H1 (cell line): ENCODE measurements at regions not wholly inside any gene's neighbourhood (a gene's known extent, or its start where the extent isn't known, plus 50 kb on each side); places are given as distances from the start of the nearest gene placed in this dataset.

ENCODE experiments used
- CTCF ChIA-PET: fragments of 300-600 bp; sonication (Branson Sonifier 250); formaldehyde crosslinking; loops from one replicate; lab custom pipeline; 2021; ENCODE audit not compliant: partially characterized antibody; lab: Charles Lee
- POLR2A ChIA-PET: fragments of 300-600 bp; sonication (Branson Sonifier 250); formaldehyde crosslinking; loops from one replicate; lab custom pipeline; 2021; ENCODE audit warnings: inconsistent platforms; ENCODE audit not compliant: partially characterized antibody; lab: Charles Lee
- DNase-seq, 2 experiments: peaks; one replicate each; pipeline versions ENCODE4 v3.0.0 to v3.0.0-alpha.2; 2010 to 2022; ENCODE audit warnings: low spot score in 2 of 2, low read depth in 1 of 2, mixed read lengths in 1 of 2
- FAIRE-seq: peaks from 2 replicates; lab custom pipeline; 2011; peaks lifted over from hg19 to GRCh38; lab: Jason Lieb, UNC
- H2AFZ ChIP-seq: 2 replicates; pipeline ENCODE4 v1.8.1; 2012; ENCODE audit warnings: low read length, inconsistent platforms
- H2AK5ac ChIP-seq: 2 replicates; pipeline ENCODE4 v1.6.1; 2013; ENCODE audit warnings: low read depth, low read length
- H2BK120ac ChIP-seq: replicated peaks from 2 replicates; pipeline ENCODE3; 2013; ENCODE audit warnings: low read depth, low read length, inconsistent platforms
- H2BK12ac ChIP-seq: 2 replicates; pipeline ENCODE4 v1.6.1; 2013; ENCODE audit warnings: low read depth, low read length
- H2BK15ac ChIP-seq: 2 replicates; pipeline ENCODE4 v1.6.1; 2013; ENCODE audit warnings: low read length
- H2BK20ac ChIP-seq: 2 replicates; pipeline ENCODE4 v1.6.1; 2013; ENCODE audit warnings: low read length
- H2BK5ac ChIP-seq: 2 replicates; pipeline ENCODE4 v1.6.1; 2013; ENCODE audit warnings: low read depth, low read length
- H3K14ac ChIP-seq: 2 replicates; pipeline ENCODE4 v1.6.1; 2013; ENCODE audit warnings: inconsistent platforms; ENCODE audit not compliant: insufficient read length
- H3K18ac ChIP-seq: 2 replicates; pipeline ENCODE4 v1.6.1; 2013; ENCODE audit warnings: low read length; ENCODE audit errors: extremely low read depth
- H3K23ac ChIP-seq: 2 replicates; pipeline ENCODE4 v1.6.1; 2013; ENCODE audit warnings: inconsistent platforms; ENCODE audit not compliant: insufficient read length
- H3K23me2 ChIP-seq: 2 replicates; pipeline ENCODE4 v1.6.1; 2013; ENCODE audit warnings: low read depth, low read length
- H3K27ac ChIP-seq: 2 replicates; pipeline ENCODE4 v1.6.1; 2011; ENCODE audit warnings: low read depth, low read length, inconsistent platforms
- H3K27me3 ChIP-seq, 4 experiments: replicated peaks in 1 of 4; 1 replicate in 1 of 4; 2 replicates in 3 of 4; pipeline versions ENCODE4 v1.6.1 to v1.8.1; 2011 to 2013; ENCODE audit warnings: low read length in 3 of 4, mild to moderate bottlenecking in 3 of 4, inconsistent platforms in 2 of 4, mixed read lengths in 2 of 4, moderate library complexity in 1 of 4; ENCODE audit not compliant: control insufficient read depth in 3 of 4, insufficient read depth in 3 of 4; ENCODE audit errors: extremely low read depth in 1 of 4
- H3K36me3 ChIP-seq, 4 experiments: 2 replicates each; pipeline versions ENCODE4 v1.6.1 to v1.8.1; 2011 to 2013; ENCODE audit warnings: mild to moderate bottlenecking in 4 of 4, low read length in 3 of 4, moderate library complexity in 2 of 4, control low read depth in 1 of 4, inconsistent platforms in 1 of 4; ENCODE audit not compliant: insufficient read depth in 4 of 4, control insufficient read depth in 2 of 4
- H3K4ac ChIP-seq: replicated peaks from 2 replicates; pipeline ENCODE3; 2013; ENCODE audit warnings: low read length, low read depth, mixed read lengths, inconsistent platforms; ENCODE audit not compliant: insufficient read length
- H3K4me1 ChIP-seq, 4 experiments: replicated peaks in 1 of 4; 1 replicate in 1 of 4; 2 replicates in 3 of 4; pipeline versions ENCODE4 v1.6.1 to v1.8.1; 2011 to 2013; ENCODE audit warnings: low read length in 3 of 4, inconsistent platforms in 2 of 4, mixed read lengths in 1 of 4; ENCODE audit not compliant: insufficient read depth in 4 of 4, control insufficient read depth in 3 of 4
- H3K4me2 ChIP-seq, 2 experiments: 2 replicates each; pipeline versions ENCODE4 v1.6.1 to v1.8.1; 2011 to 2013; ENCODE audit warnings: low read depth in 2 of 2, low read length in 2 of 2, control low read depth in 1 of 2, inconsistent platforms in 1 of 2, mild to moderate bottlenecking in 1 of 2; ENCODE audit not compliant: insufficient read depth in 1 of 2
- H3K4me3 ChIP-seq, 4 experiments: fragments of 200-600, 300-600 bp in 1 of 4; sonication (generic), shearing (Covaris generic), sonication (Bioruptor Twin) in 1 of 4; 2 replicates each; pipeline versions ENCODE4 v1.5.1 to v1.8.1; 2011 to 2016; ENCODE audit warnings: low read length in 4 of 4, low read depth in 3 of 4, control low read depth in 2 of 4, inconsistent platforms in 2 of 4, mild to moderate bottlenecking in 2 of 4, mixed read lengths in 1 of 4, moderate library complexity in 1 of 4; ENCODE audit not compliant: insufficient read depth in 2 of 4; ENCODE audit errors: extremely low read depth in 1 of 4
- H3K56ac ChIP-seq: replicated peaks from 2 replicates; pipeline ENCODE3; 2013; ENCODE audit warnings: low read depth, mild to moderate bottlenecking, mixed read lengths, low read length, inconsistent platforms; ENCODE audit not compliant: insufficient read length
- H3K79me1 ChIP-seq: 2 replicates; pipeline ENCODE4 v1.6.1; 2013; ENCODE audit warnings: low read depth, low read length, control low read depth
- H3K79me2 ChIP-seq, 2 experiments: 2 replicates each; pipeline versions ENCODE4 v1.6.1 to v1.8.1; 2012 to 2013; ENCODE audit warnings: low read length in 2 of 2, mild to moderate bottlenecking in 2 of 2, inconsistent platforms in 1 of 2; ENCODE audit not compliant: insufficient read depth in 2 of 2, control insufficient read depth in 1 of 2
- H3K9ac ChIP-seq, 4 experiments: replicated peaks in 1 of 4; 1 replicate in 1 of 4; 2 replicates in 3 of 4; pipeline versions ENCODE4 v1.6.1 to v1.8.1; 2011 to 2013; ENCODE audit warnings: low read depth in 3 of 4, low read length in 3 of 4, control low read depth in 2 of 4, mild to moderate bottlenecking in 2 of 4, moderate library complexity in 2 of 4, inconsistent platforms in 1 of 4; ENCODE audit errors: extremely low read depth in 1 of 4
- H3K9me3 ChIP-seq, 2 experiments: 2 replicates each; pipeline versions ENCODE4 v1.6.1 to v1.8.1; 2012 to 2013; ENCODE audit warnings: mild to moderate bottlenecking in 2 of 2, moderate library complexity in 2 of 2, control low read depth in 1 of 2, inconsistent platforms in 1 of 2, low read depth in 1 of 2, low read length in 1 of 2, mixed read lengths in 1 of 2; ENCODE audit not compliant: insufficient read depth in 2 of 2
- H4K20me1 ChIP-seq, 2 experiments: replicated peaks in 1 of 2; 2 replicates each; pipeline versions ENCODE3 to v1.8.1; 2011 to 2013; ENCODE audit warnings: inconsistent platforms in 2 of 2, low read length in 2 of 2, mild to moderate bottlenecking in 1 of 2; ENCODE audit not compliant: insufficient read depth in 2 of 2, control insufficient read depth in 1 of 2
- H4K5ac ChIP-seq: 2 replicates; pipeline ENCODE4 v1.6.1; 2013; ENCODE audit warnings: low read length, low read depth, mixed read lengths, inconsistent platforms; ENCODE audit not compliant: insufficient read length
- H4K8ac ChIP-seq: 2 replicates; pipeline ENCODE4 v1.8.0; 2013; ENCODE audit warnings: mild to moderate bottlenecking, moderate library complexity, low read length, inconsistent platforms; ENCODE audit not compliant: insufficient read depth; ENCODE audit errors: extremely low read depth
- H4K91ac ChIP-seq: replicated peaks from 2 replicates; pipeline ENCODE3; 2013; ENCODE audit warnings: low read length, mixed read lengths, inconsistent platforms; ENCODE audit not compliant: insufficient read length
- BACH1 ChIP-seq: IDR thresholded peaks from 2 replicates; pipeline ENCODE4 v1.6.1; 2012; ENCODE audit warnings: low read length, improper control_type of control experiment
- BCL11A ChIP-seq, 2 experiments: IDR thresholded peaks; one replicate each; pipeline ENCODE4 v1.6.1; 2011; ENCODE audit warnings: low read depth in 2 of 2, low read length in 2 of 2, mild to moderate bottlenecking in 2 of 2
- CEBPB ChIP-seq: IDR thresholded peaks from 2 replicates; pipeline ENCODE4 v1.6.1; 2012; ENCODE audit warnings: low read depth, low read length
- EGR1 ChIP-seq: IDR thresholded peaks from 2 replicates; pipeline ENCODE4 v1.6.1; 2011; ENCODE audit warnings: low read depth, low read length, borderline replicate concordance
- KDM4A ChIP-seq: IDR thresholded peaks from one replicate; pipeline ENCODE4 v1.7.1; 2012; ENCODE audit warnings: low read depth, mild to moderate bottlenecking, moderate library complexity, low read length, inconsistent platforms; ENCODE audit not compliant: severe bottlenecking
- NANOG ChIP-seq: IDR thresholded peaks from 2 replicates; pipeline ENCODE4 v1.6.1; 2011; ENCODE audit warnings: low read length, low read depth, mild to moderate bottlenecking, inconsistent platforms; ENCODE audit not compliant: insufficient read depth, poor library complexity, severe bottlenecking
- RNF2 ChIP-seq: fragments of 200-900, 300-1000 bp; sonication (generic); IDR thresholded peaks from 2 replicates; pipeline ENCODE4 v1.7.1; 2016; ENCODE audit warnings: borderline replicate concordance, low read depth, mild to moderate bottlenecking, antibody characterized with exemption, low read length; ENCODE audit not compliant: poor library complexity, severe bottlenecking; ENCODE audit errors: missing control alignments
- SIX5 ChIP-seq: IDR thresholded peaks from 2 replicates; pipeline ENCODE4 v1.6.1; 2011; ENCODE audit warnings: mild to moderate bottlenecking, low read depth, low read length
- SRF ChIP-seq: IDR thresholded peaks from 2 replicates; pipeline ENCODE4 v1.6.1; 2011; ENCODE audit warnings: mild to moderate bottlenecking, low read depth, low read length, moderate library complexity
- SUZ12 ChIP-seq: fragments of 200-600 bp; sonication (generic); IDR thresholded peaks from 2 replicates; pipeline ENCODE4 v1.6.1; 2012; ENCODE audit warnings: mild to moderate bottlenecking, inconsistent platforms, low read length, moderate library complexity, mixed read lengths
- TAF1 ChIP-seq: IDR thresholded peaks from 2 replicates; pipeline ENCODE4 v1.6.1; 2011; ENCODE audit warnings: mild to moderate bottlenecking, low read depth, low read length
- WGBS, 2 experiments: shearing (Covaris generic) in 1 of 2; methylation state at CpG; one replicate each; pipeline versions ENCODE4 v1.1.6 to v1.1.7; 2013 to 2015; ENCODE audit warnings: low lambda C conversion rate in 2 of 2, mixed read lengths in 2 of 2, inconsistent platforms in 1 of 2, low coverage in 1 of 2, missing lambda C conversion rate in 1 of 2; ENCODE audit not compliant: insufficient replicate concordance in 2 of 2, insufficient coverage in 1 of 2, insufficient read length in 1 of 2; ENCODE audit errors: extremely low coverage in 1 of 2, missing lambda C conversion rate in 1 of 2; 5-methylcytosine and 5-hydroxymethylcytosine counted together

GRCh38 chr1:195195423-195196057 lies 1412.7 kb downstream of the KCNT2 start:
- H2BK5ac ChIP-seq: no peak overlapping the region
- no peak for TF ChIP-seq NANOG
- TF ChIP-seq RNF2: no peak
- TF ChIP-seq EGR1: no peak
- no peak for TF ChIP-seq CEBPB
- TF ChIP-seq BCL11A (IDR thresholded peaks at IDR 0.05; ENCODE audit: low read depth in 2 of 2, low read length in 2 of 2): no peak
- TF ChIP-seq TAF1: no peak
- TF ChIP-seq BACH1: no peak
- TF ChIP-seq SUZ12: no peak
- TF ChIP-seq SRF: no peak
- TF ChIP-seq SIX5: no peak
- no peak for TF ChIP-seq KDM4A
- no peaks in the 10 kb centered on the region for H3K9me3 ChIP-seq
- no peak overlapping the region for H3K14ac ChIP-seq
- ChIA-PET POLR2A (no interaction called here), CTCF (no interaction called here)
- H4K20me1 ChIP-seq: no peaks in the 10 kb centered on the region
- no peak overlapping the region for H2BK120ac ChIP-seq
- no peak overlapping the region for H3K9ac ChIP-seq
- no peaks in the 10 kb centered on the region for H3K79me1 ChIP-seq
- H3K79me2 ChIP-seq: no peaks in the 10 kb centered on the region
- no peak overlapping the region for H2BK20ac ChIP-seq
- 95% methylated on average over 8 of the region's 8 CpGs; no CpG with 5 or more reads in 1 of the 2 experiments for WGBS, 2 experiments
- H2BK12ac ChIP-seq: no peak overlapping the region
- H3K27ac ChIP-seq: no peak overlapping the region
- H2BK15ac ChIP-seq: no peak overlapping the region
- peaks cover 0 to 3% (median 0%) of the 10 kb centered on the region in 4 experiments; a peak in 1 of 7 replicates for H3K4me1 ChIP-seq
- no peaks in the 10 kb centered on the region for H3K27me3 ChIP-seq
- no peaks in the 10 kb centered on the region for H3K36me3 ChIP-seq
- FAIRE-seq: no peak
- H3K4me2 ChIP-seq: no peak overlapping the region
- no peaks in the 10 kb centered on the region for H3K23me2 ChIP-seq
- no peak overlapping the region for H3K56ac ChIP-seq
- no peak overlapping the region for H3K18ac ChIP-seq
- no peak overlapping the region for H2AK5ac ChIP-seq
- no peak overlapping the region for H4K5ac ChIP-seq
- H3K23ac ChIP-seq: no peak overlapping the region
- H3K4ac ChIP-seq: no peak overlapping the region
- H2AFZ ChIP-seq: peak overlapping the region; percentile 29; the same call in 1 of the 2 replicates
- no peak overlapping the region for H4K91ac ChIP-seq
- no peak for DNase-seq
- no peak overlapping the region for H3K4me3 ChIP-seq
- H4K8ac ChIP-seq: no peak overlapping the region
